ENCODE measurements at regions not wholly inside any gene's neighbourhood (a gene's known extent, or its start where the extent isn't known, plus 50 kb on each side); places are given as distances from the start of the nearest gene placed in this dataset.

- no peak for TF ChIP-seq EP300 (IDR thresholded peaks at IDR 0.05)
- no peak for TF ChIP-seq CTCF (IDR thresholded peaks at IDR 0.05)
- no peak for TF ChIP-seq POLR2A (IDR thresholded peaks at IDR 0.05)
Observed at GRCh38 chr18:46275370-46275769, 171.2 kb downstream of the HAUS1 start.

All from tibial nerve (tissue), 4 donors.